ENCODE measurements at regions not wholly inside any gene's neighbourhood (a gene's known extent, or its start where the extent isn't known, plus 50 kb on each side); places are given as distances from the start of the nearest gene placed in this dataset.

GRCh38 chr5:109468737-109469420 is 59.1 kb upstream of the PJA2 start:
- DNase-seq (ENCODE audit: low read depth in 3 of 3) = peak; percentile 50 to 64 (median 57)

- DNase-seq (ENCODE audit: low read depth in 3 of 3) = no peak
Measured at GRCh38 chr5:109468288-109468676, 58.5 kb upstream of the PJA2 start.

DNA sequence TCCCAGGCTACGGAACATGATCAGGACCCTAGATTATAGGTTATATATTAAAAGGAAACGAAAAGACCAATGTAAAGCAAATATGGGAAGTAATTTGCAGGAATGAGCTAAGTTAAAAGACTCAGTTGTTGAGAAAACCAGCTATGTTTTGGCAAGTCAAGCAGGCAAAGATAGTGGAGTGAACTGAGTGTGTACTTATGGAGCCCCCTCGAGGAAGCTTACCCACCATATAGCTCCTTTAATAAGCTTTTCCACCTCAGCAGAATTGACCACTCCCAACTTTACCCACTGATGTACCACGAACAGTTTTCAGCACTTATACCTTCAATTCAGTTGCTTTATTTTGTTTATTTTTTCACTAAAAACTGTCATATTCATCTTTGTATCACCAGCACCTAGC is 57.3 kb upstream of the PJA2 start:
- no peak for DNase-seq (ENCODE audit: low read depth in 3 of 3)
